SK-N-SH (cell line): ENCODE measurements at regions not wholly inside any gene's neighbourhood (a gene's known extent, or its start where the extent isn't known, plus 50 kb on each side); places are given as distances from the start of the nearest gene placed in this dataset.

Experiments used
- CTCF ChIP-seq: fragments of 200-600 bp; sonication (generic); IDR thresholded peaks from 2 replicates; pipeline ENCODE4 v1.6.1; 2017; ENCODE audit warnings: antibody characterized with exemption, mild to moderate bottlenecking, moderate library complexity
- JUND ChIP-seq: IDR thresholded peaks from 2 replicates; pipeline ENCODE4 v1.4.0; 2012
- NRF1 ChIP-seq: IDR thresholded peaks from 2 replicates; pipeline ENCODE4 v1.6.1; 2012; ENCODE audit warnings: low read depth, mild to moderate bottlenecking, low read length
- POLR2AphosphoS5 ChIP-seq: IDR thresholded peaks from 2 replicates; pipeline ENCODE4 v1.6.1; 2012; ENCODE audit warnings: low read depth, low read length
- RAD21 ChIP-seq: IDR thresholded peaks from 2 replicates; pipeline ENCODE4 v1.6.1; 2012; ENCODE audit warnings: mild to moderate bottlenecking, low read length
- REST ChIP-seq: IDR thresholded peaks from 2 replicates; pipeline ENCODE4 v1.6.1; 2012; ENCODE audit warnings: mild to moderate bottlenecking, low read depth, low read length, moderate library complexity
- RFX5 ChIP-seq: IDR thresholded peaks from 2 replicates; pipeline ENCODE4 v1.6.1; 2012; ENCODE audit warnings: mild to moderate bottlenecking, improper control_type of control experiment, low read length
- SIN3A ChIP-seq: IDR thresholded peaks from 2 replicates; pipeline ENCODE4 v1.6.1; 2012; ENCODE audit warnings: low read depth, mild to moderate bottlenecking, low read length, moderate library complexity, borderline replicate concordance
- TEAD4 ChIP-seq: IDR thresholded peaks from 2 replicates; pipeline ENCODE4 v1.4.0; 2012; ENCODE audit warnings: mild to moderate bottlenecking, borderline replicate concordance; ENCODE audit not compliant: insufficient read depth

- TF ChIP-seq CTCF, result no peak
- TF ChIP-seq SIN3A, result no peak
- no peak for TF ChIP-seq NRF1
- TF ChIP-seq REST, result no peak
- TF ChIP-seq POLR2AphosphoS5, result no peak
- TF ChIP-seq TEAD4, result no peak
- no peak for TF ChIP-seq RAD21
- TF ChIP-seq JUND, result no peak
- TF ChIP-seq RFX5, result no peak
Observed at GRCh38 chr4:32748498-32748897, 2028.3 kb downstream of the PCDH7 start.
